K562 (cell line): ENCODE measurements at regions not wholly inside any gene's neighbourhood (a gene's known extent, or its start where the extent isn't known, plus 50 kb on each side); places are given as distances from the start of the nearest gene placed in this dataset.

Experiments used
- ATAC-seq: fragments of 200-7000 bp; cut with Tn5 transposase; 3 replicates; pipeline ENCODE4 v1.9.1; 2020; ENCODE audit warnings: moderate library complexity
- BruUV-seq: library from RNA; stranded (reverse); fragments of 400-500 nt; replicated peaks from 2 replicates; lab custom pipeline; 2021; lab: Mats Ljungman, UMichigan
- CTCF ChIA-PET: fragments of 300-600 bp; formaldehyde crosslinking; extraction: SDS; loops from one replicate; lab custom pipeline; 2021; ENCODE audit warnings: low intra/inter-chr PET ratio; lab: Yijun Ruan, JAX
- POLR2A ChIA-PET: fragments of 300-600, 350-650 bp; sonication (Branson Sonifier 250); formaldehyde crosslinking; extraction: SDS; loops from one replicate; lab custom pipeline; 2021; ENCODE audit warnings: antibody characterized with exemption, inconsistent platforms; lab: Yijun Ruan, JAX
- DNase-seq, 4 experiments: peaks; one replicate each; pipeline versions ENCODE4 v3.0.0 to v3.0.0-alpha.2; 2011 to 2018; ENCODE audit warnings: low spot score in 3 of 4, mixed read lengths in 3 of 4; ENCODE audit errors: extremely low read depth in 1 of 4
- FAIRE-seq: peaks from 2 replicates; lab custom pipeline; 2011; peaks lifted over from hg19 to GRCh38; lab: Jason Lieb, UNC
- H2AFZ ChIP-seq: 2 replicates; pipeline ENCODE4 v1.6.0; 2011; ENCODE audit warnings: low read depth, low read length, control low read depth, inconsistent platforms
- H3K27ac ChIP-seq: fragments of 200-600 bp; 3 replicates; pipeline ENCODE4 v1.8.0; 2011; ENCODE audit warnings: low read depth, mild to moderate bottlenecking, control low read depth, inconsistent platforms, low read length, moderate library complexity, mixed read lengths; ENCODE audit errors: extremely low read depth
- H3K27me3 ChIP-seq, 2 experiments: fragments of 300-600 bp in 1 of 2; 2 replicates in 1 of 2; 3 replicates in 1 of 2; pipeline versions ENCODE4 v1.6.0 to v1.8.0; 2011; ENCODE audit warnings: inconsistent platforms in 2 of 2, low read length in 2 of 2, mild to moderate bottlenecking in 1 of 2, mixed read lengths in 1 of 2, moderate library complexity in 1 of 2; ENCODE audit not compliant: control insufficient read depth in 2 of 2, insufficient read depth in 2 of 2
- H3K36me3 ChIP-seq: fragments of 300-600 bp; 3 replicates; pipeline ENCODE4 v1.8.0; 2011; ENCODE audit warnings: mild to moderate bottlenecking, low read length, inconsistent platforms; ENCODE audit not compliant: control insufficient read depth, insufficient read depth
- H3K4me1 ChIP-seq, 2 experiments: fragments of 200-600 bp in 1 of 2; replicated peaks in 1 of 2; 2 replicates in 1 of 2; 3 replicates in 1 of 2; pipeline versions ENCODE4 v1.5.1 to v1.8.0; 2011; ENCODE audit warnings: inconsistent platforms in 2 of 2, low read length in 2 of 2, mild to moderate bottlenecking in 1 of 2, mixed read lengths in 1 of 2, moderate library complexity in 1 of 2; ENCODE audit not compliant: control insufficient read depth in 2 of 2, insufficient read depth in 2 of 2
- H3K4me2 ChIP-seq: 2 replicates; pipeline ENCODE4 v1.6.1; 2011; ENCODE audit warnings: low read length, control low read depth, inconsistent platforms, mixed read lengths; ENCODE audit not compliant: insufficient read depth
- H3K4me3 ChIP-seq: fragments of 200-600 bp; sonication (generic), shearing (Covaris generic); 2 replicates; pipeline ENCODE4 v1.5.1; 2016; ENCODE audit warnings: control low read depth, inconsistent platforms
- H3K79me2 ChIP-seq: fragments of 200-600 bp; 3 replicates; pipeline ENCODE4 v1.8.0; 2011; ENCODE audit warnings: low read length, inconsistent platforms; ENCODE audit not compliant: control insufficient read depth, insufficient read depth
- H3K9ac ChIP-seq, 2 experiments: 2 replicates each; pipeline versions ENCODE4 v1.6.0 to v1.6.1; 2011; ENCODE audit warnings: low read depth in 2 of 2, low read length in 2 of 2, control low read depth in 1 of 2, inconsistent platforms in 1 of 2, mild to moderate bottlenecking in 1 of 2, mixed read lengths in 1 of 2; ENCODE audit not compliant: insufficient read depth in 1 of 2
- H3K9me1 ChIP-seq: one replicate; pipeline ENCODE4 v1.6.0; 2011; ENCODE audit warnings: inconsistent platforms, mild to moderate bottlenecking, low read length, moderate library complexity; ENCODE audit not compliant: control insufficient read depth, insufficient read depth
- H3K9me3 ChIP-seq: replicated peaks from 2 replicates; pipeline ENCODE4 v1.5.1; 2011; ENCODE audit warnings: low read depth, low read length, inconsistent platforms; ENCODE audit not compliant: control insufficient read depth, insufficient read depth
- H4K20me1 ChIP-seq: replicated peaks from 2 replicates; pipeline ENCODE4 v1.6.1; 2011; ENCODE audit warnings: low read length, inconsistent platforms, mixed read lengths; ENCODE audit not compliant: control insufficient read depth, insufficient read depth
- CHD4 ChIP-seq: fragments of 200-600 bp; sonication (generic); IDR thresholded peaks from 3 replicates; pipeline ENCODE4 v1.6.1; 2012; ENCODE audit warnings: low read depth, mild to moderate bottlenecking, mixed read lengths, low read length, inconsistent platforms; ENCODE audit not compliant: insufficient read depth, insufficient replicate concordance, poor library complexity, severe bottlenecking
- DPF2 ChIP-seq: fragments of 450-650 bp; IDR thresholded peaks from 2 replicates; pipeline ENCODE4 v1.6.1; 2016
- EHMT2 ChIP-seq: fragments of 450-650 bp; IDR thresholded peaks from 2 replicates; pipeline ENCODE4 v1.6.1; 2018; ENCODE audit warnings: antibody characterized with exemption
- IFI16 ChIP-seq: fragments of 250-450 bp; sonication (Bioruptor Pico); IDR thresholded peaks from 2 replicates; pipeline ENCODE4 v2.1.2; 2022; ENCODE audit warnings: mild to moderate bottlenecking, inconsistent platforms
- MIER1 ChIP-seq: fragments of 450-650 bp; IDR thresholded peaks from 2 replicates; pipeline ENCODE4 v1.6.1; 2016; ENCODE audit warnings: antibody characterized with exemption, mild to moderate bottlenecking, low read depth
- RAD21 ChIP-seq, 2 experiments: fragments of 250-450 bp in 1 of 2; fragments of 450-650 bp in 1 of 2; sonication (Bioruptor Pico) in 1 of 2; formaldehyde crosslinking in 1 of 2; IDR thresholded peaks in 1 of 2; conservative IDR thresholded peaks in 1 of 2; 2 replicates each; pipeline versions ENCODE4 v1.4.0 to v1.8.0; 2020 to 2022; ENCODE audit warnings: mild to moderate bottlenecking in 2 of 2, moderate library complexity in 1 of 2
- RCOR1 ChIP-seq, 2 experiments: IDR thresholded peaks; 2 replicates each; pipeline ENCODE4 v1.6.1; 2012; ENCODE audit warnings: low read depth in 2 of 2, low read length in 2 of 2, borderline replicate concordance in 1 of 2, improper control_type of control experiment in 1 of 2
- SAFB ChIP-seq: fragments of 200-400 bp; formaldehyde crosslinking; IDR thresholded peaks from 2 replicates; pipeline ENCODE4 v1.6.1; 2017; ENCODE audit warnings: low read depth, low read length, borderline replicate concordance
- SP2 ChIP-seq: IDR thresholded peaks from 2 replicates; pipeline ENCODE4 v1.6.1; 2011; ENCODE audit warnings: mild to moderate bottlenecking, low read depth, low read length, moderate library complexity; ENCODE audit not compliant: poor library complexity, severe bottlenecking; ENCODE audit errors: extremely low read depth
- SRSF7 ChIP-seq: fragments of 200-400 bp; formaldehyde crosslinking; optimal IDR thresholded peaks from 2 replicates; pipeline ENCODE3; 2017; ENCODE audit warnings: mild to moderate bottlenecking, low read depth, low read length
- ZBED1 ChIP-seq: IDR thresholded peaks from 2 replicates; pipeline ENCODE4 v1.6.1; 2014
- ZBTB12 ChIP-seq: fragments of 250-450 bp; sonication (Bioruptor Pico); IDR thresholded peaks from 2 replicates; pipeline ENCODE4 v1.4.0; 2020
- ZNF140 ChIP-seq: fragments of 250-450 bp; sonication (Bioruptor Pico); IDR thresholded peaks from 2 replicates; pipeline ENCODE4 v1.8.0; 2021; ENCODE audit warnings: moderate library complexity, mild to moderate bottlenecking, inconsistent platforms
- ZNF239 ChIP-seq: fragments of 250-450 bp; sonication (Bioruptor Pico); IDR thresholded peaks from 2 replicates; pipeline ENCODE4 v1.4.0; 2020; ENCODE audit warnings: mild to moderate bottlenecking
- ZNF717 ChIP-seq: fragments of 250-450 bp; sonication (Bioruptor Pico); IDR thresholded peaks from 2 replicates; pipeline ENCODE4 v1.5.0; 2021
- ZNF830 ChIP-seq: fragments of 250-450 bp; sonication (Bioruptor Pico); IDR thresholded peaks from 2 replicates; pipeline ENCODE4 v1.5.0; 2021; ENCODE audit warnings: mild to moderate bottlenecking
- WGBS: fragments of 100-300 bp; shearing (Covaris generic); methylation state at CpG from one replicate; pipeline ENCODE4 v1.1.6; 2016; ENCODE audit warnings: low coverage, mixed read lengths; ENCODE audit not compliant: insufficient coverage; ENCODE audit errors: missing lambda C conversion rate; 5-methylcytosine and 5-hydroxymethylcytosine counted together
- in situ Hi-C: fragments of 300-500 bp; cut with MboI; formaldehyde crosslinking; loops from 4 replicates; pipeline ENCODE4 v1.15.0; 2018; ENCODE audit warnings: inconsistent platforms, mixed read lengths
- intact Hi-C: fragments of 100-400 bp; cut with micrococcal nuclease; formaldehyde crosslinking; loops from 2 replicates; pipeline ENCODE4 v1.14.2; 2022
- TF ChIP-seq, protein P1 (sequence below): fragments of 450-650 bp; conservative IDR thresholded peaks from 2 replicates; pipeline ENCODE4 v1.6.1; 2016; ENCODE audit warnings: missing genetic modification characterization, low read depth, mild to moderate bottlenecking, missing compliant biosample characterization, moderate library complexity
- TF ChIP-seq, protein P2 (sequence below), 2 experiments: IDR thresholded peaks in 1 of 2; conservative IDR thresholded peaks in 1 of 2; 2 replicates each; pipeline ENCODE4 v1.6.1; 2016; ENCODE audit warnings: low read depth in 2 of 2, mild to moderate bottlenecking in 1 of 2, missing compliant biosample characterization in 1 of 2, missing genetic modification characterization in 1 of 2, moderate library complexity in 1 of 2

GRCh38 chrX:37943554-37944344 is 62.6 kb upstream of the SYTL5 start:
- intact Hi-C loops, result no loop called here

More at GRCh38 chrX:37943554-37944344, 62.6 kb upstream of the SYTL5 start:
- Histone ChIP-seq H3K27me3 (no peaks in the 10 kb centered on the region), H2AFZ (no peak overlapping the region), H3K36me3 (no peaks in the 10 kb centered on the region), H3K27ac (no peak overlapping the region), H3K79me2 (no peaks in the 10 kb centered on the region), H3K9ac (no peak overlapping the region), H3K4me2 (no peak overlapping the region), H4K20me1 (no peaks in the 10 kb centered on the region), H3K9me3 (no peaks in the 10 kb centered on the region), H3K4me1 (no peaks in the 10 kb centered on the region), H3K9me1 (no peaks in the 10 kb centered on the region), H3K4me3 (no peak overlapping the region)
- in situ Hi-C loops, result no loop called here
- ATAC-seq, result no peak
- no TSS peak for BruUV-seq
- 0% methylated on average over 6 of the region's 6 CpGs for WGBS
- no peak for FAIRE-seq
- TF ChIP-seq, protein P1, sequence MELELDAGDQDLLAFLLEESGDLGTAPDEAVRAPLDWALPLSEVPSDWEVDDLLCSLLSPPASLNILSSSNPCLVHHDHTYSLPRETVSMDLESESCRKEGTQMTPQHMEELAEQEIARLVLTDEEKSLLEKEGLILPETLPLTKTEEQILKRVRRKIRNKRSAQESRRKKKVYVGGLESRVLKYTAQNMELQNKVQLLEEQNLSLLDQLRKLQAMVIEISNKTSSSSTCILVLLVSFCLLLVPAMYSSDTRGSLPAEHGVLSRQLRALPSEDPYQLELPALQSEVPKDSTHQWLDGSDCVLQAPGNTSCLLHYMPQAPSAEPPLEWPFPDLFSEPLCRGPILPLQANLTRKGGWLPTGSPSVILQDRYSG (tag), result no peak
- no peak for TF ChIP-seq SP2
- TF ChIP-seq EHMT2, result no peak
- TF ChIP-seq IFI16 (CRISPR knock-in tag), result no peak
- TF ChIP-seq, protein P2, sequence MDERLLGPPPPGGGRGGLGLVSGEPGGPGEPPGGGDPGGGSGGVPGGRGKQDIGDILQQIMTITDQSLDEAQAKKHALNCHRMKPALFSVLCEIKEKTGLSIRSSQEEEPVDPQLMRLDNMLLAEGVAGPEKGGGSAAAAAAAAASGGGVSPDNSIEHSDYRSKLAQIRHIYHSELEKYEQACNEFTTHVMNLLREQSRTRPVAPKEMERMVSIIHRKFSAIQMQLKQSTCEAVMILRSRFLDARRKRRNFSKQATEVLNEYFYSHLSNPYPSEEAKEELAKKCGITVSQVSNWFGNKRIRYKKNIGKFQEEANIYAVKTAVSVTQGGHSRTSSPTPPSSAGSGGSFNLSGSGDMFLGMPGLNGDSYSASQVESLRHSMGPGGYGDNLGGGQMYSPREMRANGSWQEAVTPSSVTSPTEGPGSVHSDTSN (CRISPR knock-in tag; IDR thresholded peaks at IDR 0.05; ENCODE audit: low read depth), result no peak
- TF ChIP-seq, protein P2 (tag; conservative IDR thresholded peaks at IDR 0.05; ENCODE audit: low read depth), result no peak
- no peak for TF ChIP-seq MIER1
- TF ChIP-seq CHD4, result no peak
- TF ChIP-seq ZBTB12, result no peak
- TF ChIP-seq ZNF140 (CRISPR knock-in tag), result no peak
- no peak for TF ChIP-seq SAFB
- TF ChIP-seq ZNF717 (CRISPR knock-in tag), result no peak
- no peak for TF ChIP-seq RAD21 (CRISPR knock-in tag; conservative IDR thresholded peaks at IDR 0.05 in 1 of 2, IDR thresholded peaks at IDR 0.05 in 1 of 2)
- no peak for TF ChIP-seq RCOR1 (IDR thresholded peaks at IDR 0.05; ENCODE audit: borderline replicate concordance in 1 of 2, low read depth in 2 of 2, low read length in 2 of 2)
- TF ChIP-seq DPF2, result no peak
- TF ChIP-seq ZNF830 (CRISPR knock-in tag), result no peak
- TF ChIP-seq ZBED1, result no peak
- TF ChIP-seq ZNF239 (CRISPR knock-in tag), result no peak
- no peak for TF ChIP-seq SRSF7
- CTCF ChIA-PET, result no interaction called here
- no peak for DNase-seq
- POLR2A ChIA-PET, result no interaction called here
